Kidney epithelial cell (primary cell): ENCODE measurements at regions not wholly inside any gene's neighbourhood (a gene's known extent, or its start where the extent isn't known, plus 50 kb on each side); places are given as distances from the start of the nearest gene placed in this dataset.

Source experiments
- DNase-seq: peaks from one replicate; pipeline ENCODE4 v3.0.0-alpha.2; 2010; ENCODE audit warnings: low read depth
- H3K27me3 ChIP-seq: 2 replicates; pipeline ENCODE4 v1.6.0; 2011; ENCODE audit warnings: low read length; ENCODE audit not compliant: control insufficient read depth, insufficient read depth
- H3K36me3 ChIP-seq: 2 replicates; pipeline ENCODE4 v1.5.1; 2011; ENCODE audit warnings: low read length; ENCODE audit not compliant: control insufficient read depth, insufficient read depth
- H3K4me3 ChIP-seq: 2 replicates; pipeline ENCODE4 v1.5.1; 2011; ENCODE audit warnings: low read depth, mild to moderate bottlenecking, control low read depth, low read length
- CTCF ChIP-seq: IDR thresholded peaks from 2 replicates; pipeline ENCODE4 v1.5.1; 2011; ENCODE audit warnings: mild to moderate bottlenecking, moderate library complexity, low read length, control low read depth, inconsistent platforms; ENCODE audit not compliant: insufficient read depth, poor library complexity, severe bottlenecking

- DNase-seq = no peak
These were observed 98.2 kb upstream of the GNAO1 start for GRCh38 chr16:56093055-56093454.

GRCh38 chr16:56090076-56090475, 101.2 kb upstream of the GNAO1 start:
- DNase-seq = no peak
- Histone ChIP-seq H3K36me3 (no peaks in the 10 kb centered on the region), H3K4me3 (no peak overlapping the region), H3K27me3 (no peaks in the 10 kb centered on the region)
- TF ChIP-seq CTCF = no peak

More at GRCh38 chr16:56093055-56093454, 98.2 kb upstream of the GNAO1 start:
- H3K4me3 ChIP-seq = no peak overlapping the region
- H3K27me3 ChIP-seq = no peaks in the 10 kb centered on the region
- no peaks in the 10 kb centered on the region for H3K36me3 ChIP-seq
- no peak for TF ChIP-seq CTCF

GRCh38 chr16:56087626-56088025, 103.7 kb upstream of the GNAO1 start:
- H3K36me3 ChIP-seq = no peaks in the 10 kb centered on the region
- no peak for DNase-seq
- H3K4me3 ChIP-seq = no peak overlapping the region
- no peaks in the 10 kb centered on the region for H3K27me3 ChIP-seq
- no peak for TF ChIP-seq CTCF

GRCh38 chr16:56081371-56081770, 109.9 kb upstream of the GNAO1 start:
- Histone ChIP-seq H3K36me3 (no peaks in the 10 kb centered on the region), H3K4me3 (no peak overlapping the region), H3K27me3 (no peaks in the 10 kb centered on the region)
- DNase-seq = no peak
- TF ChIP-seq CTCF = no peak

- no peak for TF ChIP-seq CTCF
- no peaks in the 10 kb centered on the region for H3K27me3 ChIP-seq
These were observed 115.4 kb upstream of the GNAO1 start for GRCh38 chr16:56075732-56076388.

GRCh38 chr16:56073508-56073907, 117.8 kb upstream of the GNAO1 start:
- Histone ChIP-seq H3K27me3 (no peaks in the 10 kb centered on the region), H3K4me3 (no peak overlapping the region), H3K36me3 (no peaks in the 10 kb centered on the region)
- DNase-seq = no peak
- no peak for TF ChIP-seq CTCF

More at GRCh38 chr16:56075732-56076388, 115.4 kb upstream of the GNAO1 start:
- Histone ChIP-seq H3K36me3 (no peaks in the 10 kb centered on the region), H3K4me3 (no peak overlapping the region)
- no peak for DNase-seq
